ENCODE measurements at regions not wholly inside any gene's neighbourhood (a gene's known extent, or its start where the extent isn't known, plus 50 kb on each side); places are given as distances from the start of the nearest gene placed in this dataset.

GRCh38 chr9:13487498-13487897, 208.0 kb upstream of the MPDZ start:
- no peak overlapping the region for H3K27ac ChIP-seq
- no peak overlapping the region for H3K4me3 ChIP-seq
- 52 to 59% methylated on average over 2 of the region's 2 CpGs for WGBS, 2 donors
- intact Hi-C loops (cut with DNase I) = no loop called here
- DNase-seq = no peak
- H3K9me3 ChIP-seq = no peaks in the 10 kb centered on the region
- H3K36me3 ChIP-seq = no peaks in the 10 kb centered on the region
- H3K4me1 ChIP-seq = peaks cover 0 to 22% (median 15%) of the 10 kb centered on the region in 4 donors
- no peaks in the 10 kb centered on the region for H3K27me3 ChIP-seq
- TF ChIP-seq EP300 (IDR thresholded peaks at IDR 0.05) (no peak), POLR2AphosphoS5 (IDR thresholded peaks at IDR 0.05) (no peak), POLR2A (IDR thresholded peaks at IDR 0.05) (no peak), CTCF (IDR thresholded peaks at IDR 0.05) (no peak)

- intact Hi-C loops (cut with DNase I) = no loop called here
- no peaks in the 10 kb centered on the region for H3K27me3 ChIP-seq
- WGBS, 2 donors = 84 to 85% methylated on average over 5 of the region's 5 CpGs
Observed at GRCh38 chr9:13487071-13487470, 207.6 kb upstream of the MPDZ start.

GRCh38 chr9:13485068-13485596, 205.6 kb upstream of the MPDZ start:
- no peak for TF ChIP-seq POLR2A (IDR thresholded peaks at IDR 0.05)
- peak in 2 of 4 experiments; percentile 21 to 53 for TF ChIP-seq CTCF (IDR thresholded peaks at IDR 0.05)
- TF ChIP-seq EP300 (IDR thresholded peaks at IDR 0.05) = no peak
- peak; percentile 36 to 75 (median 70) for TF ChIP-seq POLR2AphosphoS5 (IDR thresholded peaks at IDR 0.05)
- 88 to 91% methylated on average over 3 of the region's 3 CpGs for WGBS, 2 donors
- H3K9me3 ChIP-seq = no peaks in the 10 kb centered on the region
- intact Hi-C loops (cut with DNase I) = no loop called here
- peaks cover 0 to 22% (median 15%) of the 10 kb centered on the region in 4 donors for H3K4me1 ChIP-seq
- H3K27me3 ChIP-seq = no peaks in the 10 kb centered on the region
- no peaks in the 10 kb centered on the region for H3K36me3 ChIP-seq
- H3K4me3 ChIP-seq = no peak overlapping the region
- DNase-seq = peak; percentile 91
- H3K27ac ChIP-seq = peak overlapping the region; percentile 54 to 76 (median 63)

More at GRCh38 chr9:13487071-13487470, 207.6 kb upstream of the MPDZ start:
- Histone ChIP-seq H3K4me3 (no peak overlapping the region), H3K27ac (no peak overlapping the region), H3K4me1 (peaks cover 0 to 22% (median 15%) of the 10 kb centered on the region in 4 donors), H3K36me3 (no peaks in the 10 kb centered on the region), H3K9me3 (no peaks in the 10 kb centered on the region)
- no peak for DNase-seq
- no peak for TF ChIP-seq CTCF (IDR thresholded peaks at IDR 0.05)
- no peak for TF ChIP-seq POLR2A (IDR thresholded peaks at IDR 0.05)
- no peak for TF ChIP-seq POLR2AphosphoS5 (IDR thresholded peaks at IDR 0.05)
- no peak for TF ChIP-seq EP300 (IDR thresholded peaks at IDR 0.05)

GRCh38 chr9:13484186-13484585, 204.7 kb upstream of the MPDZ start:
- 90 to 94% methylated on average over 3 of the region's 3 CpGs for WGBS, 2 donors
- no peak for DNase-seq
- no peak for TF ChIP-seq POLR2A (IDR thresholded peaks at IDR 0.05)
- no peak for TF ChIP-seq CTCF (IDR thresholded peaks at IDR 0.05)
- TF ChIP-seq POLR2AphosphoS5 (IDR thresholded peaks at IDR 0.05) = no peak
- no peak for TF ChIP-seq EP300 (IDR thresholded peaks at IDR 0.05)
- intact Hi-C loops (cut with DNase I) = no loop called here
- H3K36me3 ChIP-seq = no peaks in the 10 kb centered on the region
- no peaks in the 10 kb centered on the region for H3K9me3 ChIP-seq
- H3K27ac ChIP-seq = peak overlapping the region in 3 of 4 donors; percentile 20 to 76 (median 64)
- H3K27me3 ChIP-seq = no peaks in the 10 kb centered on the region
- H3K4me3 ChIP-seq = no peak overlapping the region
- peaks cover 0 to 22% (median 15%) of the 10 kb centered on the region in 4 donors for H3K4me1 ChIP-seq

GRCh38 chr9:13481274-13481673, 201.8 kb upstream of the MPDZ start:
- TF ChIP-seq CTCF (IDR thresholded peaks at IDR 0.05) (no peak), POLR2AphosphoS5 (IDR thresholded peaks at IDR 0.05) (no peak), EP300 (IDR thresholded peaks at IDR 0.05) (no peak), POLR2A (IDR thresholded peaks at IDR 0.05) (no peak)
- Histone ChIP-seq H3K36me3 (no peaks in the 10 kb centered on the region), H3K4me3 (no peak overlapping the region), H3K27me3 (no peaks in the 10 kb centered on the region), H3K9me3 (no peaks in the 10 kb centered on the region), H3K4me1 (peaks cover 0 to 22% (median 15%) of the 10 kb centered on the region in 4 donors), H3K27ac (no peak overlapping the region)
- intact Hi-C loops (cut with DNase I) = no loop called here
- no peak for DNase-seq

Measured in sigmoid colon (tissue), 6 donors.